ENCODE measurements at regions not wholly inside any gene's neighbourhood (a gene's known extent, or its start where the extent isn't known, plus 50 kb on each side); places are given as distances from the start of the nearest gene placed in this dataset.

GRCh38 chr12:90091809-90092208 is 383.2 kb upstream of the ATP2B1 start:
- ChIA-PET CTCF (no interaction called here), POLR2A (no interaction called here)
- H3K9me3 Mint-ChIP-seq, result no peaks in the 10 kb centered on the region
- intact Hi-C loops (cut with micrococcal nuclease), result no loop called here
- H3K4me1 Mint-ChIP-seq (ENCODE audit: low read depth), result peaks cover 16% of the 10 kb centered on the region
- H3K27me3 Mint-ChIP-seq, result no peaks in the 10 kb centered on the region
- no peak overlapping the region for H3K4me3 Mint-ChIP-seq
- no peak for DNase-seq
- no peak overlapping the region for H3K27ac Mint-ChIP-seq
- H3K36me3 Mint-ChIP-seq, result no peaks in the 10 kb centered on the region

- peaks cover 18% of the 10 kb centered on the region for H3K4me1 Mint-ChIP-seq (ENCODE audit: low read depth)
- H3K27ac Mint-ChIP-seq, result no peak overlapping the region
- intact Hi-C loops (cut with micrococcal nuclease), result no loop called here
- ChIA-PET CTCF (interaction anchor here (0.8 kb wide), 1 partner anchor 112 kb away, joined by 3 read pairs; no protein-coding TSS in a partner anchor), POLR2A (no interaction called here)
- no peak overlapping the region for H3K4me3 Mint-ChIP-seq
- peak; percentile 47 for DNase-seq
- no peaks in the 10 kb centered on the region for H3K27me3 Mint-ChIP-seq
- no peaks in the 10 kb centered on the region for H3K36me3 Mint-ChIP-seq
- H3K9me3 Mint-ChIP-seq, result no peaks in the 10 kb centered on the region
Observed at GRCh38 chr12:90090929-90091651, 382.5 kb upstream of the ATP2B1 start.

- POLR2A ChIA-PET, result no interaction called here
- no peak overlapping the region for H3K4me3 Mint-ChIP-seq
- peaks cover 19% of the 10 kb centered on the region for H3K4me1 Mint-ChIP-seq (ENCODE audit: low read depth)
- intact Hi-C loops (cut with micrococcal nuclease), result no loop called here
- H3K27me3 Mint-ChIP-seq, result no peaks in the 10 kb centered on the region
- peak overlapping the region; percentile 23 for H3K27ac Mint-ChIP-seq
- CTCF ChIA-PET, result no interaction called here
- no peaks in the 10 kb centered on the region for H3K9me3 Mint-ChIP-seq
- DNase-seq, result no peak
- no peaks in the 10 kb centered on the region for H3K36me3 Mint-ChIP-seq
Observed at GRCh38 chr12:90086281-90086680, 377.6 kb upstream of the ATP2B1 start.

DNA sequence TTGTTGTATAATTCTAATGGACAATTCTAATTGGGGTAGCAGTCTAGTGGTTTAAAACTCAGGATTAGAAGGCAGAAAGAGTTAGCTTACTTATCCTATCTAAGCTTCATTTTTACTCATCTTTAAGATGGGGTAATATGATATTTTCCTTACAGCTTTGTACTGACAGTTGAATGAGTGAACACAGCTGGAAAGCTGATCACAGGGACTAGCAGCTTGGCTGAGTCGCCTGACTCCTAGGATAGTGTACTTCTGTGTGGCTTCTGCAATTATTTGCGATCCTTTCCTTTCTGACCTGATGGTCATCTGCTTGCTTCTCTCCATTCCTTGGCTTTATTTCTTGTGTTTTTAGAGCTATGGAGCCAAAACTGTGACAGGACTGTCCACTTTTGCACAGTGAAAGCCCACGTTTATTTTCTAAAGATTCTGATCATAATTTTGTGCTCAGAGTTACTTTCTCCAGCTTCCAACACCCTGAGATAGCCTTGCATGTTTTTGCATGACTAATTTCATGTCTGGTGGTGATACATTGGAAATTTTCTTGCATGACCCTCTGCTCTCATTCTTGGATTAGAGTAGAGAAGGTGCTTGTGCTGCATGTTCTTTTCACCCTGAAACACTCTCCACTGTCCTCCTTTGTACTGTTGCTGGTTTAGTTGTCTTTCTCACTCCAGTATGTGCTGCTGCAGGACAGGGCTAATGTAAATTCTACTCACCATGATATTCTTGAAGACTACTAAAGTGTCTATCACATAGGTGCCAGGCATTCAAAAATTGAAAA is 377.0 kb upstream of the ATP2B1 start:
- H3K27ac Mint-ChIP-seq, result peak overlapping the region; percentile 23
- ChIA-PET CTCF (interaction anchor here (1.1 to 1.2 kb wide), 2 partner anchors 15 to 17 kb away, joined by 3 to 5 read pairs; no protein-coding TSS in a partner anchor), POLR2A (no interaction called here)
- H3K4me3 Mint-ChIP-seq, result no peak overlapping the region
- no peaks in the 10 kb centered on the region for H3K27me3 Mint-ChIP-seq
- no peak for DNase-seq
- H3K36me3 Mint-ChIP-seq, result no peaks in the 10 kb centered on the region
- intact Hi-C loops (cut with micrococcal nuclease), result no loop called here
- H3K4me1 Mint-ChIP-seq (ENCODE audit: low read depth), result peaks cover 14% of the 10 kb centered on the region
- H3K9me3 Mint-ChIP-seq, result no peaks in the 10 kb centered on the region

- H3K9me3 Mint-ChIP-seq, result no peaks in the 10 kb centered on the region
- DNase-seq, result no peak
- H3K4me1 Mint-ChIP-seq (ENCODE audit: low read depth), result peaks cover 13% of the 10 kb centered on the region
- intact Hi-C loops (cut with micrococcal nuclease), result no loop called here
- POLR2A ChIA-PET, result no interaction called here
- no peaks in the 10 kb centered on the region for H3K27me3 Mint-ChIP-seq
- CTCF ChIA-PET, result no interaction called here
- no peak overlapping the region for H3K4me3 Mint-ChIP-seq
- no peak overlapping the region for H3K27ac Mint-ChIP-seq
- no peaks in the 10 kb centered on the region for H3K36me3 Mint-ChIP-seq
Observed at GRCh38 chr12:90084018-90084417, 375.4 kb upstream of the ATP2B1 start.

- intact Hi-C loops (cut with micrococcal nuclease), result no loop called here
- Mint-ChIP-seq H3K27ac (no peak overlapping the region), H3K4me3 (no peak overlapping the region), H3K4me1 (ENCODE audit: low read depth) (peaks cover 24% of the 10 kb centered on the region), H3K27me3 (no peaks in the 10 kb centered on the region), H3K36me3 (no peaks in the 10 kb centered on the region), H3K9me3 (no peaks in the 10 kb centered on the region)
- ChIA-PET POLR2A (interaction anchor here (0.6 kb wide), 1 partner anchor 566 kb away, joined by 3 read pairs; no protein-coding TSS in a partner anchor), CTCF (interaction anchor here (0.5 kb wide), 1 partner anchor 535 kb away, joined by 3 read pairs; no protein-coding TSS in a partner anchor)
- no peak for DNase-seq
Observed at GRCh38 chr12:90080616-90081015, 372.0 kb upstream of the ATP2B1 start.

DNA sequence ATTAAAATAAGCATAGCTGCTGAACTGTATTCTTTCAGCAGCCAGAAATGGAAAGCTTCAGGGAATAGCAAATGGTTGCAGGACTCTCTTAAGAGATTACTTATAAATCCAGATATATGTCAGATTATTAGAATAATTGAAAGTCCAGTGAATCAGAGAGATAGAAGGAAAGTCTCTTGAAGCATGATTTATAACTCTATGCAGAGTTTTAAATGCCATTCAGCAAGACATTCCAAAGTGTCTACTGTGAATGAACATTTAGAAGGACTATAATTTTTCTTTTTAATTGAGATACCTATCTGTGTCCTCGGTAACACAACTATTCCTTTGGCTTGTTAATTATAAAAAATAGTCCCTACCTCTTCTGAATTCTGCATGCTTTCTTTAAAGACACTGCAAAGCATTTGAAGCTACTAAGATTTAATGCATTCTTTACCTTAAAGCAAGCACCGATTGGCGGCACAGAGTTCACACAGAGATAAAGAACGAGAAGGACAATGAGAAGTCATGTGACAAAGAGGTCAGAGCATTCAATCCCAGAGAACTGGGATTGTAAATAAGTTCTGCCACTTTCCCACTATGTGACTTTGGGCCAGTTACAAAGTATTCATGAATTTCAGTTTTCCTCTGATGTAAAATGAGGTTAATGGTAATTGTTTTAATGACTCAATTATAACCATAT is 371.0 kb upstream of the ATP2B1 start:
- DNase-seq, result no peak
- Mint-ChIP-seq H3K27me3 (no peaks in the 10 kb centered on the region), H3K4me3 (no peak overlapping the region), H3K27ac (no peak overlapping the region), H3K4me1 (ENCODE audit: low read depth) (peaks cover 31% of the 10 kb centered on the region), H3K9me3 (no peaks in the 10 kb centered on the region), H3K36me3 (no peaks in the 10 kb centered on the region)
- intact Hi-C loops (cut with micrococcal nuclease), result loop anchor here (5.0 kb wide), 3 partner anchors 37 to 197 kb away; no protein-coding TSS in a partner anchor
- ChIA-PET CTCF (interaction anchor here (0.9 kb wide), 1 partner anchor 23 kb away, joined by 3 read pairs; no protein-coding TSS in a partner anchor), POLR2A (no interaction called here)

DNA sequence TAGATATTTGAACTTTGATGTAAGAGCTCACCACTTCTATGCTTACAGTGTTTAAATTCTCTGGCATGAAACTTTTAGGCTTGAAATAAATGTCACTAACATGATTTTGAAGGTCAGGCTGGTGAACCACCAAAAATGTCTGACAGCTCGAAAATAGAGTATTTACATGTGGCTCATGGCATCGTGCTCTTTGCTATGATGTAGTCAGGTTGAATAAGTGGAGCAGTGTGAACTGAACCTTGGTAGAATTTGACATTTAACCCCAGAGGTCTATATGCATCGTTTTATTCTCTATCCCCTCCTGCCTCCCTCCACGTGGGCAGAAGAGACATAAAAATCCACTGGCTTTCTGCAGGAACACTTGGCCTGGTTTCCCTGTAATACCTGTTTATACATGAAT is 369.7 kb upstream of the ATP2B1 start:
- Mint-ChIP-seq H3K27ac (no peak overlapping the region), H3K36me3 (no peaks in the 10 kb centered on the region), H3K27me3 (no peaks in the 10 kb centered on the region), H3K4me1 (ENCODE audit: low read depth) (peaks cover 31% of the 10 kb centered on the region), H3K9me3 (no peaks in the 10 kb centered on the region), H3K4me3 (no peak overlapping the region)
- ChIA-PET CTCF (no interaction called here), POLR2A (no interaction called here)
- intact Hi-C loops (cut with micrococcal nuclease), result loop anchor here (5.0 kb wide), 3 partner anchors 36 to 196 kb away; no protein-coding TSS in a partner anchor
- no peak for DNase-seq

GRCh38 chr12:90077756-90078155 is 369.1 kb upstream of the ATP2B1 start:
- Mint-ChIP-seq H3K4me3 (no peak overlapping the region), H3K27me3 (no peaks in the 10 kb centered on the region), H3K36me3 (no peaks in the 10 kb centered on the region), H3K4me1 (ENCODE audit: low read depth) (peaks cover 31% of the 10 kb centered on the region), H3K27ac (no peak overlapping the region), H3K9me3 (no peaks in the 10 kb centered on the region)
- no peak for DNase-seq
- ChIA-PET POLR2A (interaction anchor here (1.0 kb wide), 1 partner anchor 553 kb away, joined by 3 read pairs; no protein-coding TSS in a partner anchor), CTCF (no interaction called here)
- intact Hi-C loops (cut with micrococcal nuclease), result loop anchor here (5.0 kb wide), 3 partner anchors 35 to 195 kb away; no protein-coding TSS in a partner anchor

- DNase-seq, result no peak
- Mint-ChIP-seq H3K4me3 (no peak overlapping the region), H3K27ac (peak overlapping the region; percentile 21), H3K4me1 (ENCODE audit: low read depth) (peaks cover 31% of the 10 kb centered on the region), H3K27me3 (no peaks in the 10 kb centered on the region), H3K9me3 (no peaks in the 10 kb centered on the region), H3K36me3 (no peaks in the 10 kb centered on the region)
- CTCF ChIA-PET, result interaction anchor here (0.9 to 1.3 kb wide), 3 partner anchors 21 to 26 kb away, joined by 3 to 4 read pairs (median 3); no protein-coding TSS in a partner anchor
- intact Hi-C loops (cut with micrococcal nuclease), result loop anchor here (5.0 kb wide), 3 partner anchors 35 to 195 kb away; no protein-coding TSS in a partner anchor
- POLR2A ChIA-PET, result interaction anchor here (1.0 kb wide), 1 partner anchor 552 kb away, joined by 3 read pairs; no protein-coding TSS in a partner anchor
Observed at GRCh38 chr12:90076851-90077319, 368.2 kb upstream of the ATP2B1 start.

DNA sequence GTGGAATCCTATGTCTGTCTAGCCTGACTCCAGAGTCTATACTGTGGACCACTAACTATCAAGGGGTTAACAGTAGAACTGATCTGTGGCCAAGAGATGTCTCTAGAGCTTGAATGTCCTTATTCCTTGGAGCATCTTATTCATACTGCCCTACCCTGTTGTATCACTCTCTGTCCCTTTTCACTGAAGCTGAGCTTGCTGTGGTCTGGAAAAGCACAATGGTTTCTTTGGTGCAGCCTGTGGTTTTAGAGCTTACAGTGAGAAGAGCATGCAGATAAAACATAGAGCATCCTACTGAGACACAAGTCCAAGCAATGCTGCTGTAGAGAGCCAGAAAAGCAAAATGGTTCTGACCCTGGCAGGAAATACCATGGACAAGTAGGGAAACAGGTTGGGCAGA is 367.0 kb upstream of the ATP2B1 start:
- H3K27me3 Mint-ChIP-seq, result peaks cover 2% of the 10 kb centered on the region
- intact Hi-C loops (cut with micrococcal nuclease), result loop anchor here (5.0 kb wide), 3 partner anchors 33 to 193 kb away; no protein-coding TSS in a partner anchor
- peaks cover 31% of the 10 kb centered on the region for H3K4me1 Mint-ChIP-seq (ENCODE audit: low read depth)
- no peaks in the 10 kb centered on the region for H3K36me3 Mint-ChIP-seq
- ChIA-PET POLR2A (no interaction called here), CTCF (no interaction called here)
- H3K9me3 Mint-ChIP-seq, result no peaks in the 10 kb centered on the region
- H3K27ac Mint-ChIP-seq, result no peak overlapping the region
- DNase-seq, result peak; percentile 13
- no peak overlapping the region for H3K4me3 Mint-ChIP-seq

GRCh38 chr12:90074086-90074485 is 365.4 kb upstream of the ATP2B1 start:
- Mint-ChIP-seq H3K9me3 (no peaks in the 10 kb centered on the region), H3K4me3 (no peak overlapping the region), H3K27me3 (peaks cover 5% of the 10 kb centered on the region), H3K36me3 (no peaks in the 10 kb centered on the region), H3K4me1 (ENCODE audit: low read depth) (peaks cover 28% of the 10 kb centered on the region), H3K27ac (no peak overlapping the region)
- ChIA-PET CTCF (no interaction called here), POLR2A (no interaction called here)
- DNase-seq, result no peak
- intact Hi-C loops (cut with micrococcal nuclease), result no loop called here

All from activated CD4-positive, alpha-beta memory T cell treated with anti-CD3 and anti-CD28 coated beads for 36 hours (primary cell).